Left kidney (tissue), 1 donor: ENCODE measurements at regions not wholly inside any gene's neighbourhood (a gene's known extent, or its start where the extent isn't known, plus 50 kb on each side); places are given as distances from the start of the nearest gene placed in this dataset.
"Not testable (repeated sequence)": the region's sequence is repeated elsewhere in the genome, so short reads cannot be mapped to it uniquely, and the experiment has no call there.

Experiments used
- DNase-seq: peaks from one replicate; pipeline ENCODE4 v3.0.0-alpha.2; 2013

DNA sequence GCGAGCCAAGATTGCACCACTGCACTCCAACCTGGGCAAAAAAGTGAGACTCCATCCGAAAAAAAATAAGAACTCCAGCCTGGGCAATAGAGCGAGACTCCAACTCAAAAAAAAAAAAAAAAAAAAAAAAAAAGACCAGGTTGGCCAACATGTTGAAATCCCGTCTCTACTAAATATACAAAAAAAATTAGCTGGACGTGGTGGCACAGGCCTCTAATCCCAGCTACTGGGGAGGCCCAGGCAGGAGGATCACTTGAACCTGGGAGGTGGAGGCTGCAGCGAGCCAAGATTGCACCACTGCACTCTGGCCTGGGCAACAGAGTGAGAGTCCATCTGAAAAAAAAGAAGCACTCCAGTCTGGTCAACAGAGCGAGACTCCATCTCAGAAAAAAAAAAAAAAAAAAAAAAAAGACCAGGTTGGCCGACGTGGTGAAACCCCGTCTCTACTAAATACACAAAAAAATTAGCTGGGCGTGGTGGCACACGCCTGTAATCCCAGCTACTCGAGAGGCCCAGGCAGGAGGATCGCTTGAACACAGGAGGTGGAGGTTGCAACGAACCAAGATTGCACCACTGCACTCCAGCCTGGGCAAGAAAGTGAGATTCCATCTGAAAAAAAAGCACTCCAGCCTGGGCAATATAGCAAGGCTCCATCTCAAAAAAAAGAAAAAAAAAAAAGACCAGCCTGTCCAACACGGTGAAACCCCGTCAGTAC, 1603.7 kb downstream of the RPIA start:
- DNase-seq: not testable (repeated sequence)

DNA sequence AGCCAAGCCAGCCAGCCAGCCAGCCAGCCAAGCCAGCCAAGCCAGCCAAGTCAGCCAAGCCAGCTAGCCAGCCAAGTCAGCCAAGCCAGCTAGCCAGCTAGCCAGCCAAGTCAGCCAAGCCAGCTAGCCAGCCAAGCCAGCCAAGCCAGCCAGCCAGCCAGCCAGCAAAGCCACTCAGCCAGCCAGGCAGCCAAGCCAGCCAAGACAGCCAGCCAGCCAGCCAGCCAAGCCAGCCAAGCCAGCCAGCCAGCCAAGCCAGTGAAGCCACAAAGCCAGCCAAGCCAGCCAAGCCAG, 1605.0 kb downstream of the RPIA start:
- DNase-seq: not testable (repeated sequence)

DNA sequence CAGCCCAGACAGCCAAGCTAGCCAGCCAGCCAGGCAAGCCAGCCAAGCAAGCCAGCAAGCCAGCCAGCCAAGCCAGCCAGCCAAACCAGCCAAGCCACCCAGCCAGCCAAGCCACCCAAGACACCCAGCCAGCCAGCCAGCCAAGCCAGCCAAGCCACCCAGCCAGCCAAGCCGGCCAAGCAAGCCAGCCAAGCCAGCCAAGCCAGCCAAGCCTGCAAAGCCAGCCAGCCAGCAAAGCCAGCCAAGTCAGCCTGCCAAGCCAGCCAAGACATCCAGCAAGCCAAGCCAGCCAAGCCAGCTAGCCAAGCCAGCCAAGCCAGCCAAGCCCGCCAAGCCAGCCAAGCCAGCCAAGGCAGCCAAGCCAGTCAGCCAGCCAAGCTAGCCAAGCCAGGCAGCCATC, 1606.2 kb downstream of the RPIA start:
- DNase-seq: not testable (repeated sequence)

DNA sequence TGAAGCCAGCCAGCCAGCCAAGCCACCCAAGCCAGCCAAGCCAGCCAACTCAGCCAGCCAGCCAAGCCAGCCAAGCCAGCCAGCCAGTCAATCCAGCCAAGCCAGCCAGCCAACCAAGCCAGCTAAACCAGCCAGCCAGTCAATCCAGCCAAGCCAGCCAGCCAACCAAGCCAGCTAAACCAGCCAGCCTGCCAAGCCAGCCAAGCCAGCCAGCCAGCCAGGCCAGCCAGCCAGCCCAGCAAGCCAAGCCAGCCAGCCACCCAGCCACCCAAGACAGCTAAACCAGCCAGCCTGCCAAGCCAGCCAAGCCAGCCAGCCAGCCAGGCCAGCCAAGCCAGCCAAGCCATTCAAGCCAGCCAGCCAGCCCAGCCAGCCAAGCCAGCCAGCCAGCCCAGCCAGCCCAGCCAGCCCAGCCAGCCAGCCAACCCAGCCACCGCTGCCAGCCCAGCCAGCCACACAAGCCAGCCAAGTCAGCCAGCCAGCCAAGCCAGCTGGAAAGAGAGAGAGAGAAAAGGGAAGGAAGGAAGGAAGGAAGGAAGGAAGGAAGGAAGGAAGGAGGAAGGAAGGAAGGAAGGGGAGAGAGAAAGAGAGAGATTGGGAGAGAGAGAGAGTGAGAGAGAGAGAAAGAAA, 1606.8 kb downstream of the RPIA start:
- DNase-seq: not testable (repeated sequence)

DNA sequence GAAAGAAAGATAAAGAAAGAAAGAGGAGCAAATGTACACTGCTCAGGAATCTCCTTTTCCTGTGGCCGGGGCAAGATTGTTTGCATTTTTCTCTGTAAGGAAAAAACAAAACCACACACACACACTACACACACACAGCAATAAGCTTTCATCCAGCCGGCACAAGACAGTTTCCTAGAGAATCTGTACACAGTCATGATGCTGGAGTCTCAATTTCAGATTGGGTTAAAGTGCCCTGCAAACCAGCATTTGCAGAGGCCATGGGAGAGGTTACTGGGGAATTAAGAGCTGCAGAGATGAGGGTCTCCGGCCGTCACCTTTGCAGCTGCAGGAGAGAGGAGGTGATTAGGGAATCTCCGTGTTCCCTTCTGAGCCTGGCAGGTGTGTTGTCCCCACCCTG, 1607.5 kb downstream of the RPIA start:
- not testable (repeated sequence) for DNase-seq

DNA sequence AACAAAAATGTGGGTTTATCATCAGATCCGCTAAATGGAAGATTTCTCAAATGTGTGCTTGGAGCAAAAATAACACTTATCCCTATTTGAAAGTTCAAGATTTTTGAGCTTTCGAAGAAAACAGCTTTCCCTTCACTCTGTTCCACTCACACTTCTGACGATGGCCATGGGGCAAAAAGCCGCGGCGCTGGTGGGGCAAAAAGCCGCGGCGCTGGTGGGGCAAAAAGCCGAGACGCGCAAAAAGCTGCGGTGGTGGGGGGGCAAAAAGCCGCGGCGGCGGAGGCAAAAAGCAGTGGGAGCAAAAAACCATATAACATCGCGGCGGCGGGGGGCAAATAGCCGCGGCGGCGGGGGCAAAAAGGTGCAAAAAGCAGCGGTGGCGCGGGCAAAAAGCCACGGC, 1631.5 kb downstream of the RPIA start:
- not testable (repeated sequence) for DNase-seq

DNA sequence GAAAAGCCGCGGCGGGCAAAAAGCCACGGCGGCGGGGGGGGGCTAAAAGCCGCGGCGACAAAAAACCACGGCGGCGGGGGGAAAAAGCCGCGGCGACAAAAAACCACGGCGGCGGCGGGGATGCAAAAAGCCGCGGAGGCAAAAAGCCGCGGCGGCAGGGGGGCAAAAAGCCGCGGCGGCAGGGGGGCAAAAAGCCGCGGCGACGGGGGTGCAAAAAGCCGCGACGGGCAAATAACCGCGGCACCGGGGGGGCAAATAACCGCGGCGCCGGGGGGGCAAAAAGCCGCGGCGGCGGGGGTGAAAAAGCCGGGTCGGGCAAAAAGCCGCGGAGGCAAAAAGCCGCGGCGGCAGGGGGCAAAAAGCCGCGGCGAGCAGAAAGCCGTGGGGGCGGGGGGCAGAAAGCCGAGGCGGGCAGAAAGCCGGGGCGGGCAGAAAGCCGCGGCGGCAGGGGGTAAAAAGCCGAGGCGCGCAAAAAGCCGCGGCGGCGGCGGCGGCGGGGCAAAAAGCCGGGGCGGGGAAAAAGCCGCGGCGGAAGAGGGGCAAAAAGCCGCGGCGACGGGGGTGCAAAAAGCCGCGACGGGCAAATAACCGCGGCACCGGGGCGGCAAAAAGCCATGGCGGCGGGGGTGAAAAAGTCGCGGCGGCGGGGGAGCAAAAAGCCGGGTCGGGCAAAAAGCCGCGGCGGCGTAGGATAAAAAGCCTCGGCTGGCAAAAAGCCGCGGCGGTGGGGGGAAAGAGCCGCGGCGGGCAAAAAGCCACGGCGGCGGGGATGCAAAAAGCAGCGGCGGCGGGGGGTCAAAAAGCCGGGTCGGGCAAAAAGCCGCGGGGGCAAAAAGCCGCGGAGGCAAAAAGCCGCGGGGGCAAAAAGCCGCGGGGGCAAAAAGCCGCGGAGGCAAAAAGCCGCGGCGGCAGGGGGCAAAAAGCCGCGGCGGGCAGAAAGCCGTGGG, 1632.4 kb downstream of the RPIA start:
- not testable (repeated sequence) for DNase-seq

DNA sequence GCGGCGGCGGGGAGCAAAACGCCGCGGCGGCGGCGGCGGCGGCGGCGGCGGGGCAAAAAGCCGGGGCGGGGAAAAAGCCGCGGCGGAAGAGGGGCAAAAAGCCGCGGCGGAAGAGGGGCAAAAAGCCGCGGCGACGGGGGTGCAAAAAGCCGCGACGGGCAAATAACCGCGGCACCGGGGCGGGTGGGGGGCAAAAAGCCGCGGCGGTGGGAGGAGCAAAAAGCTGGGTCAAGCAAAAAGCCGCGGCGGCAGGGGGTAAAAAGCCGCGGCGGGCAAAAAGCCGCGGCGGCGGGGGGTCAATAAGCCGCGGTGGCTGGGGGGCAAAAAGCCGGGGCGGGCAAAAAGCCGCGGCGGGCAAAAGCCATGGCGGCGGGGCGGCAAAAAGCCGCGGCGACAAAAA, 1633.2 kb downstream of the RPIA start:
- not testable (repeated sequence) for DNase-seq

DNA sequence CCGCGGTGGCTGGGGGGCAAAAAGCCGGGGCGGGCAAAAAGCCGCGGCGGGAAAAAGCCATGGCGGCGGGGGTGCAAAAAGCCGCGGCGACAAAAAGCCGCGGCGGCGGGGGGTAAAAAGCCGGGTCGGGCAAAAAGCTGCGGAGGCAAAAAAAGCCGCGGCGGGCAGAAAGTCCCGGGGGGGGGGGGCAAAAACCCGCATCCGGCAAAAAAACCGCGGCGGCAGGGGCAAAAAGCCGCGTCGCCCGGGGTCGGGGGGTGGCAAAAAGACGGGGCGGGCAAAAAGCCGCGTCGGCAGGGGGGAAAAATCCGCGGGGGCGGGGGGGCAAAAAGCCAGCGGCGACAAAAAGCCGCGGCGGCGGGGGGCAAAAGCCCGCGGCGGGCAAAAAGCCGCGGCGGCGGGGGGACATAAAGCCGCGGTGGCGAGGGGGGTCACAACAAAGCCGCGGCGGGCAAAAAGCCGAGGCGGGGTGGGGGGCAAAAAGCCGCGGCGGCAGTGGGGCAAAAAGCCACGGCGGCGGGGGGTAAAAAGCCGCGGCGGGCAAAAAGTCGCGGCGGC, 1634.4 kb downstream of the RPIA start:
- not testable (repeated sequence) for DNase-seq

DNA sequence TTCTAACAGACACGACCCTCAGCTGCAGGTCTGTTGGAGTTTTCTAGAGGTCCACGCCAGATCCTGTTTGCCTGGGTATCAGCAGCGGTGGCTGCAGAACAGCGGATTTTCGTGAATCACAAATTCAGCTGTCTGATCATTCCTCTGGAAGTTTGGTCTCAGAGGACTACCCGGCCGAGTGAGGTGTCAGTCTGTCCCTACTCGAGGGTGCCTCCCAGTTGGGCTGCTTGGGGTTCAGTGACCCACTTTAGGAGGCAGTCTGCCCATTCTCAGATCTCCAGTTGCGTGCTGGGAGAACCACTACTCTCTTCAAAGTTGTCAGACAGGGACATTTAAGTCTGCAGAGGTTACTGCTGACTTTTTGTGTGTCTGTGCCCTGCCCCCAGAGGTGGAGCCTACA, 1664.1 kb downstream of the RPIA start:
- DNase-seq: not testable (repeated sequence)

DNA sequence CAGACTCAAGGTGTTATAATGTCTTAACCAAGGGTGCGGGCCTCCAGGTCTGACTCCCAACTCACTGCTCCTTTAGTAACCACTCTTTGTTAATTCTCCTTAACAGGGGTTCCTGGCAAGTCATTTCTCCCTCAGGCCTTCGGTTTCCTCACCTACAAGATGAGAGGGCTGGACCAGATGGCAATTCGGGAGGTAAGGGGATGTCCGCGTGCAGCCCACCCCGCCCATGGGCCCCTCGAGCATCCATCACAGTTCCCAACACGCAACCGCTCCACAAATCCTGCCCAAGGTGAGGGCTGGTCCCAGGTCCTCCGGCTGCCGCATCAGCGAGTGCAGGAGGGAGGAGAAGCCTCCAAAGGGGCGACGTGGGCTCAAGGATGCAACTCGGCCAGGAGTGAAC, 1667.9 kb downstream of the RPIA start:
- DNase-seq: not testable (repeated sequence)

DNA sequence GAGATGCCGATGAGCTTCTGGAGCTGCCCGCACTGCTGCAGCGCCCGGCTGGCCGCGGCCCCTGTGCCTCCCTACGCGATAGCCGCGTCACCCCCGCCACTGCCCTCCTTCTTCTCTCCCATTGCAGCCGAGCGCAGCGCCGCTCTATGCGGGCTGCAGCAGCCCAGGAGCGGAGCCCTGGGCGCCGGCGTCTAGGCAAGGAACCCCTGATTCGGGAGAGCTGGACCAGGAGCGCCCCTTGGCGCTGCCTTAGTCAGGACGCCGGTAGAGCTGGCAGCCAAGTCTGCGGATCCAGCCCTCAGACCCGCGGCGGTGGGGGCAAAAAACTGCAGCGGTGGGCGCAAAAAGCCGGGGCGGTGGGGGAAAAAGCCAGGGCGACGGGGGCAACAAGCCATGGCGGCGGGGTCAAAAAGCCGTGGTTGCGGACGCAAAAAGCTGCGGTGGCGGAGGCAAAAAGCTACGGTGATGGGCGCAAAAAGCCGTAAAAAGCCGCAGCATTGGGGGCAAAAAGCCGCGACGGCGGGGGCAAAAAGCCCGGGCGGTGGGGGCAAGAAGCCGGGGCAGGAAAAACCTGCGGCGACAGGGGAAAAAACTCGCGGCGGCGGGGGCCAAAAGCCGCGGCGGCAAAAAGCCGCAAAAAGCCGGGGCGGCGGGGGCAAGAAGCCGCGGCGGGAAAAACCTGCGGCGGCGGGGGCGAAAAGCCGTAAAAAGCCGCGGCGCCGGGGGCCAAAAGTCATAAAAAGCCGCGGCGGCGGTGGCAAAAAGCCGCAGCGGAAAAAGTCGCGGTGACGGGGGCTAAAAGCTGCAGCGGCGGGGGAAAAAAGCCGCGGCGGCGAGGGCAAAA, 1668.6 kb downstream of the RPIA start:
- DNase-seq: not testable (repeated sequence)

DNA sequence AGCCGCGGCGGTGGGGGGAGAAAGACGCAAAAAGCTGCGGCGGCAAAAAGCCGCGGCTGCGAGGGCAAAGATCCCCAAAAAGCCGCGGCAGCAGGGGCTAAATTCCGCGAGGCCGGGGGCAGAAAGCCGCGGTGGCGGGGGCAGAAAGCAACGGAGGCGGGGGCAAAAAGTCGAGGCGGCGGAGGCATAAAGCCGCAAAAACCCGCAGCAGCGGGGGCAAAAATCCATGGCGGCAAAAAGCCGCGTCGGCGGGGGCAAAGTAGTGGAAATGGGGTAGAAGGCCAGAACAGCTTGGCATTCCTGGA, 1669.2 kb downstream of the RPIA start:
- not testable (repeated sequence) for DNase-seq
